WTC11 (cell line): ENCODE measurements at regions not wholly inside any gene's neighbourhood (a gene's known extent, or its start where the extent isn't known, plus 50 kb on each side); places are given as distances from the start of the nearest gene placed in this dataset.

Source experiments
- CREB1 ChIP-seq: sonication (generic); formaldehyde crosslinking; IDR thresholded peaks from 2 replicates; pipeline ENCODE4 v1.8.0; 2023; ENCODE audit warnings: mild to moderate bottlenecking, missing genetic modification reagents
- NR2C2 ChIP-seq: sonication (generic); formaldehyde crosslinking; IDR thresholded peaks from 2 replicates; pipeline ENCODE4 v1.8.0; 2022; ENCODE audit warnings: mild to moderate bottlenecking, missing genetic modification reagents
- ZNF138 ChIP-seq: sonication (generic); formaldehyde crosslinking; conservative IDR thresholded peaks from 2 replicates; pipeline ENCODE4 v1.8.1; 2022; ENCODE audit warnings: mild to moderate bottlenecking, moderate library complexity, missing genetic modification reagents
- ZNF416 ChIP-seq: fragments of 250-450 bp; sonication (Bioruptor Pico); IDR thresholded peaks from 2 replicates; pipeline ENCODE4 v1.9.0; 2021; ENCODE audit warnings: mild to moderate bottlenecking, inconsistent platforms
- TF ChIP-seq, protein P1 (sequence below): fragments of 200-600 bp; IDR thresholded peaks from 2 replicates; pipeline ENCODE4 v1.8.0; 2022; ENCODE audit warnings: antibody characterized with exemption
- TF ChIP-seq, protein P2 (sequence below): sonication (generic); formaldehyde crosslinking; IDR thresholded peaks from 2 replicates; pipeline ENCODE4 v1.8.1; 2023; ENCODE audit warnings: mild to moderate bottlenecking, missing genetic modification reagents, moderate library complexity

DNA sequence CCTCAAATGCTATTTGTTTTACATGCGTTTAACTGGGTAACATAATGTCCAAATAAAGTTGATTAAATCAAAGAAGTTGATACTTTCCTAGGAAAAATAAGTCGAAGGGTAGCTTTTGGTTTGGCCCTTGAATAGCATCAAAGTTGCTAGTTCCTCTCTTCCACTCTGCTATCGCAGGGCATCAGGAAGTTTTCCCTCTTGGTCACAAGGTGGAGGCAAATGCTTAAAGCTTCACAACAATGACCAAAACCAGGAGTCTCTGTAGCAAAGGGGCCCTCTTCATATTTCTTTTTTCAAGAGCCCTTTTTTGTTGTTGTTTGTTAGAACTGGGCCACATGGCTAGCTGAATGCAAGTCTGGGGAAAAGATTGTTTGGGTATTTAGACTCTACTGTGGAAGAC, 668.4 kb downstream of the KCNT2 start:
- TF ChIP-seq NR2C2 (no peak), CREB1 (CRISPR knock-in tag) (no peak), ZNF416 (CRISPR knock-in tag) (no peak), ZNF138 (CRISPR knock-in tag) (no peak)
- TF ChIP-seq, protein P1, sequence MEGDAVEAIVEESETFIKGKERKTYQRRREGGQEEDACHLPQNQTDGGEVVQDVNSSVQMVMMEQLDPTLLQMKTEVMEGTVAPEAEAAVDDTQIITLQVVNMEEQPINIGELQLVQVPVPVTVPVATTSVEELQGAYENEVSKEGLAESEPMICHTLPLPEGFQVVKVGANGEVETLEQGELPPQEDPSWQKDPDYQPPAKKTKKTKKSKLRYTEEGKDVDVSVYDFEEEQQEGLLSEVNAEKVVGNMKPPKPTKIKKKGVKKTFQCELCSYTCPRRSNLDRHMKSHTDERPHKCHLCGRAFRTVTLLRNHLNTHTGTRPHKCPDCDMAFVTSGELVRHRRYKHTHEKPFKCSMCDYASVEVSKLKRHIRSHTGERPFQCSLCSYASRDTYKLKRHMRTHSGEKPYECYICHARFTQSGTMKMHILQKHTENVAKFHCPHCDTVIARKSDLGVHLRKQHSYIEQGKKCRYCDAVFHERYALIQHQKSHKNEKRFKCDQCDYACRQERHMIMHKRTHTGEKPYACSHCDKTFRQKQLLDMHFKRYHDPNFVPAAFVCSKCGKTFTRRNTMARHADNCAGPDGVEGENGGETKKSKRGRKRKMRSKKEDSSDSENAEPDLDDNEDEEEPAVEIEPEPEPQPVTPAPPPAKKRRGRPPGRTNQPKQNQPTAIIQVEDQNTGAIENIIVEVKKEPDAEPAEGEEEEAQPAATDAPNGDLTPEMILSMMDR = no peak
- TF ChIP-seq, protein P2, sequence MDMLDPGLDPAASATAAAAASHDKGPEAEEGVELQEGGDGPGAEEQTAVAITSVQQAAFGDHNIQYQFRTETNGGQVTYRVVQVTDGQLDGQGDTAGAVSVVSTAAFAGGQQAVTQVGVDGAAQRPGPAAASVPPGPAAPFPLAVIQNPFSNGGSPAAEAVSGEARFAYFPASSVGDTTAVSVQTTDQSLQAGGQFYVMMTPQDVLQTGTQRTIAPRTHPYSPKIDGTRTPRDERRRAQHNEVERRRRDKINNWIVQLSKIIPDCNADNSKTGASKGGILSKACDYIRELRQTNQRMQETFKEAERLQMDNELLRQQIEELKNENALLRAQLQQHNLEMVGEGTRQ (CRISPR knock-in tag) = no peak
